Sigmoid colon (tissue), 4 donors: ENCODE measurements at regions not wholly inside any gene's neighbourhood (a gene's known extent, or its start where the extent isn't known, plus 50 kb on each side); places are given as distances from the start of the nearest gene placed in this dataset.

Experiments
- CTCF ChIP-seq, 4 experiments: fragments of 450-650 bp in 3 of 4; fragments of 200-600 bp in 1 of 4; IDR thresholded peaks; one replicate each; pipeline ENCODE4 v1.5.1; 2016 to 2019; ENCODE audit warnings: antibody characterized with exemption in 4 of 4, mild to moderate bottlenecking in 3 of 4, moderate library complexity in 2 of 4
- EP300 ChIP-seq, 4 donors: sonication (generic); formaldehyde crosslinking; IDR thresholded peaks; one replicate each; pipeline ENCODE4 v1.6.1; 2017; ENCODE audit warnings: antibody characterized with exemption in 4 of 4
- POLR2A ChIP-seq, 2 donors: fragments of 450-650 bp; IDR thresholded peaks; one replicate each; pipeline ENCODE4 v1.6.1; 2016; ENCODE audit warnings: antibody characterized with exemption in 2 of 2, mild to moderate bottlenecking in 2 of 2, moderate library complexity in 2 of 2
- POLR2AphosphoS5 ChIP-seq, 4 donors: sonication (generic); formaldehyde crosslinking; IDR thresholded peaks; one replicate each; pipeline ENCODE4 v1.6.1; 2017; ENCODE audit warnings: antibody characterized with exemption in 4 of 4

GRCh38 chr5:124454081-124454480 lies 292.4 kb downstream of the ZNF608 start:
- TF ChIP-seq CTCF (IDR thresholded peaks at IDR 0.05), result no peak
- no peak for TF ChIP-seq POLR2A (IDR thresholded peaks at IDR 0.05)
- no peak for TF ChIP-seq EP300 (IDR thresholded peaks at IDR 0.05)
- no peak for TF ChIP-seq POLR2AphosphoS5 (IDR thresholded peaks at IDR 0.05)
